Panc1 (cell line): ENCODE measurements at regions not wholly inside any gene's neighbourhood (a gene's known extent, or its start where the extent isn't known, plus 50 kb on each side); places are given as distances from the start of the nearest gene placed in this dataset.

ENCODE experiments used
- ATAC-seq: fragments of 200-7000 bp; cut with Tn5 transposase; 2 replicates; pipeline ENCODE4 v1.9.1; 2020; ENCODE audit warnings: mild to moderate bottlenecking, moderate library complexity
- BruUV-seq: library from RNA; stranded (reverse); fragments of 400-500 nt; replicated peaks from 2 replicates; lab custom pipeline; 2021; lab: Mats Ljungman, UMichigan
- CTCF ChIA-PET: fragments of 300-600 bp; sonication (Branson Sonifier 250); formaldehyde crosslinking; loops from one replicate; lab custom pipeline; 2022; ENCODE audit warnings: antibody characterized with exemption; lab: Charles Lee
- POLR2A ChIA-PET: fragments of 300-600 bp; sonication (Branson Sonifier 250); formaldehyde crosslinking; loops from one replicate; lab custom pipeline; 2022; ENCODE audit warnings: antibody characterized with exemption; lab: Charles Lee
- DNase-seq: peaks from one replicate; pipeline ENCODE4 v3.0.0-alpha.2; 2010; ENCODE audit warnings: low read depth, low spot score
- H3K27ac ChIP-seq: 2 replicates; pipeline ENCODE4 v1.5.1; 2011; ENCODE audit warnings: mild to moderate bottlenecking, low read length, inconsistent platforms
- H3K27me3 ChIP-seq: fragments of 200-500 bp; sonication (Bioruptor generic); 2 replicates; pipeline ENCODE4 v1.6.0; 2014; ENCODE audit warnings: low read length, inconsistent platforms; ENCODE audit not compliant: control insufficient read depth, insufficient read depth
- H3K36me3 ChIP-seq: fragments of 200-500 bp; sonication (Bioruptor generic); 2 replicates; pipeline ENCODE4 v1.5.1; 2014; ENCODE audit warnings: inconsistent platforms, mild to moderate bottlenecking, low read length, moderate library complexity; ENCODE audit not compliant: control insufficient read depth, insufficient read depth
- H3K4me1 ChIP-seq: 2 replicates; pipeline ENCODE4 v1.5.1; 2011; ENCODE audit warnings: inconsistent platforms, mild to moderate bottlenecking, low read length, moderate library complexity; ENCODE audit not compliant: control insufficient read depth, insufficient read depth
- H3K4me3 ChIP-seq, 2 experiments: 2 replicates each; pipeline ENCODE4 v1.5.1; 2011 to 2012; ENCODE audit warnings: low read depth in 2 of 2, low read length in 2 of 2, mild to moderate bottlenecking in 2 of 2, inconsistent platforms in 1 of 2, moderate library complexity in 1 of 2
- H3K9me3 ChIP-seq: fragments of 200-500 bp; sonication (Bioruptor generic); 2 replicates; pipeline ENCODE4 v1.5.1; 2014; ENCODE audit warnings: low read depth, mild to moderate bottlenecking, inconsistent platforms, low read length, moderate library complexity; ENCODE audit not compliant: control insufficient read depth, insufficient read depth
- CTCF ChIP-seq: fragments of 450-650 bp; IDR thresholded peaks from 2 replicates; pipeline ENCODE4 v1.5.1; 2017; ENCODE audit warnings: mild to moderate bottlenecking
- POLR2AphosphoS5 ChIP-seq: IDR thresholded peaks from 2 replicates; pipeline ENCODE4 v1.6.1; 2012; ENCODE audit warnings: mild to moderate bottlenecking, low read depth, low read length, moderate library complexity
- REST ChIP-seq, 2 experiments: IDR thresholded peaks; 2 replicates each; pipeline ENCODE4 v1.6.1; 2011 to 2012; ENCODE audit warnings: low read depth in 2 of 2, control low read depth in 1 of 2, low read length in 1 of 2, mild to moderate bottlenecking in 1 of 2, moderate library complexity in 1 of 2; ENCODE audit not compliant: insufficient read depth in 1 of 2
- SIN3A ChIP-seq: IDR thresholded peaks from 2 replicates; pipeline ENCODE4 v1.6.1; 2012; ENCODE audit warnings: low read depth, mild to moderate bottlenecking, low read length, moderate library complexity, borderline replicate concordance; ENCODE audit not compliant: insufficient read depth
- TCF7L2 ChIP-seq: IDR thresholded peaks from 2 replicates; pipeline ENCODE4 v1.6.1; 2011; ENCODE audit warnings: mild to moderate bottlenecking, low read depth, low read length, inconsistent platforms
- in situ Hi-C: cut with HindIII; loops from 2 replicates; pipeline ENCODE4 v1.10.0; 2016; ENCODE audit warnings: low sequenced_read_pairs, low pct_unique_long_range_greater_than_20kb
- intact Hi-C: fragments of 100-400 bp; cut with micrococcal nuclease; formaldehyde crosslinking; loops from one replicate; pipeline ENCODE4 v1.10.0; 2022; ENCODE audit not compliant: unreplicated experiment

- no peak overlapping the region for H3K4me3 ChIP-seq
- in situ Hi-C loops (no loop called here), intact Hi-C loops (no loop called here)
- no TSS peak for BruUV-seq
- no peak overlapping the region for H3K27ac ChIP-seq
- H3K27me3 ChIP-seq: peaks cover 10% of the 10 kb centered on the region
- no peaks in the 10 kb centered on the region for H3K36me3 ChIP-seq
- ChIA-PET POLR2A (no interaction called here), CTCF (no interaction called here)
- no peak for TF ChIP-seq SIN3A
- TF ChIP-seq POLR2AphosphoS5: no peak
- no peak for TF ChIP-seq CTCF
- no peak for TF ChIP-seq REST (IDR thresholded peaks at IDR 0.05; ENCODE audit: insufficient read depth in 1 of 2, low read depth in 2 of 2, low read length in 1 of 2)
- TF ChIP-seq TCF7L2: no peak
- no peak for ATAC-seq
- H3K9me3 ChIP-seq: peaks cover 4% of the 10 kb centered on the region; the same call in 1 of the 2 replicates
- no peak for DNase-seq
- no peaks in the 10 kb centered on the region for H3K4me1 ChIP-seq
Measured at GRCh38 chr11:11095831-11096723, 238.2 kb upstream of the ZBED5 start.

- Histone ChIP-seq H3K27ac (no peak overlapping the region), H3K4me3 (no peak overlapping the region), H3K9me3 (peaks cover 8% of the 10 kb centered on the region; the same call in 1 of the 2 replicates), H3K36me3 (no peaks in the 10 kb centered on the region), H3K4me1 (no peaks in the 10 kb centered on the region), H3K27me3 (no peaks in the 10 kb centered on the region; the same call in 1 of the 2 replicates)
- POLR2A ChIA-PET: no interaction called here
- no peak for DNase-seq
- CTCF ChIA-PET: no interaction called here
- in situ Hi-C loops (no loop called here), intact Hi-C loops (no loop called here)
- no peak for ATAC-seq
- TF ChIP-seq REST (IDR thresholded peaks at IDR 0.05; ENCODE audit: insufficient read depth in 1 of 2, low read depth in 2 of 2, low read length in 1 of 2) (no peak), TCF7L2 (no peak), CTCF (no peak), SIN3A (no peak), POLR2AphosphoS5 (no peak)
- no TSS peak for BruUV-seq
Measured at GRCh38 chr11:11090495-11090894, 232.6 kb upstream of the ZBED5 start.
